Spleen (tissue), 7 donors: ENCODE measurements at regions not wholly inside any gene's neighbourhood (a gene's known extent, or its start where the extent isn't known, plus 50 kb on each side); places are given as distances from the start of the nearest gene placed in this dataset.

Source experiments
- CTCF ChIP-seq, 11 experiments: fragments of 200-600 bp in 7 of 11; fragments of 450-650 bp in 4 of 11; sonication (generic) in 4 of 11; IDR thresholded peaks in 8 of 11; conservative IDR thresholded peaks in 3 of 11; 1 replicate in 7 of 11; 2 replicates in 4 of 11; pipeline versions ENCODE4 v1.4.0 to v1.8.0; 2016 to 2021; ENCODE audit warnings: antibody characterized with exemption in 11 of 11, inconsistent platforms in 4 of 11, mild to moderate bottlenecking in 1 of 11
- POLR2A ChIP-seq, 3 donors: fragments of 450-650 bp; IDR thresholded peaks; one replicate each; pipeline ENCODE4 v1.5.1; 2017; ENCODE audit warnings: antibody characterized with exemption in 3 of 3, mild to moderate bottlenecking in 1 of 3
- POLR2AphosphoS5 ChIP-seq, 3 donors: sonication (generic); formaldehyde crosslinking; IDR thresholded peaks; one replicate each; pipeline ENCODE4 v1.5.1; 2017; ENCODE audit warnings: antibody characterized with exemption in 3 of 3
- donor health status: DM: no; HTN: no; CAD: no; lungs with moderate emphysema.
- donor health status: DM: no; HTN: no; CAD: no.
- donor health status: DM: no; HTN: no; CAD: no.

- TF ChIP-seq CTCF (IDR thresholded peaks at IDR 0.05 in 8 of 11, conservative IDR thresholded peaks at IDR 0.05 in 3 of 11) (no peak), POLR2AphosphoS5 (IDR thresholded peaks at IDR 0.05) (no peak), POLR2A (IDR thresholded peaks at IDR 0.05) (no peak)
These were observed 182.3 kb downstream of the SPATA31D1 start for GRCh38 chr9:82170866-82171265.
